ENCODE measurements at regions not wholly inside any gene's neighbourhood (a gene's known extent, or its start where the extent isn't known, plus 50 kb on each side); places are given as distances from the start of the nearest gene placed in this dataset.

GRCh38 chr1:209215826-209216225 lies 367.7 kb upstream of the CAMK1G start:
- TF ChIP-seq SIN3A (IDR thresholded peaks at IDR 0.05; ENCODE audit: borderline replicate concordance, insufficient read depth, low read length) (no peak), REST (IDR thresholded peaks at IDR 0.05; ENCODE audit: insufficient read depth in 1 of 2, low read depth in 2 of 2, low read length in 2 of 2) (no peak), POLR2AphosphoS5 (IDR thresholded peaks at IDR 0.05; ENCODE audit: low read depth, low read length) (no peak)

All from PFSK-1 (cell line).